GM18502 (cell line): ENCODE measurements at regions not wholly inside any gene's neighbourhood (a gene's known extent, or its start where the extent isn't known, plus 50 kb on each side); places are given as distances from the start of the nearest gene placed in this dataset.
"Not testable (repeated sequence)": the region's sequence is repeated elsewhere in the genome, so short reads cannot be mapped to it uniquely, and the experiment has no call there.

ENCODE experiments used
- ATAC-seq: cut with Tn5 transposase; IDR thresholded peaks from one replicate; pipeline ENCODE4 v1.9.1; 2021; ENCODE audit warnings: mild to moderate bottlenecking; ENCODE audit not compliant: unreplicated experiment, poor library complexity

DNA sequence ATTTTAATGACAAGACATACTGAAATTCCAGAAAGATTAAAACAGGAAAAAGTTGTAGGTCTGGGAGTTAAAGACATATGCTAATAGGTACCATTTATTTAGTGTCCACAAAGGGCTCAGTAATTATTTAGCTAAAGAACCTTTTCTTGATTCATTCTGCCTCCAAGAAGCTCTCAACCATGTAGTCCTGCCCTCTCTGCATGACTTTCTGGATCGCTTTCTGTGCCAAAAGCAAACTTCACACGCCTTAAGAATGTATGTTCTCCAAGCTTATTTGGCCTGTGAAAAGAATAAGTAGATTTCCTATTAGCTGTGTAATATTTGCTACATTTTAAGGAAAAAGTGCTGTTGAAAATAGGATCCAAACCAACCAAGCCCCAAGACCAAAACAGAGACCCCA lies 291.7 kb downstream of the C12orf75 start:
- no peak for ATAC-seq

DNA sequence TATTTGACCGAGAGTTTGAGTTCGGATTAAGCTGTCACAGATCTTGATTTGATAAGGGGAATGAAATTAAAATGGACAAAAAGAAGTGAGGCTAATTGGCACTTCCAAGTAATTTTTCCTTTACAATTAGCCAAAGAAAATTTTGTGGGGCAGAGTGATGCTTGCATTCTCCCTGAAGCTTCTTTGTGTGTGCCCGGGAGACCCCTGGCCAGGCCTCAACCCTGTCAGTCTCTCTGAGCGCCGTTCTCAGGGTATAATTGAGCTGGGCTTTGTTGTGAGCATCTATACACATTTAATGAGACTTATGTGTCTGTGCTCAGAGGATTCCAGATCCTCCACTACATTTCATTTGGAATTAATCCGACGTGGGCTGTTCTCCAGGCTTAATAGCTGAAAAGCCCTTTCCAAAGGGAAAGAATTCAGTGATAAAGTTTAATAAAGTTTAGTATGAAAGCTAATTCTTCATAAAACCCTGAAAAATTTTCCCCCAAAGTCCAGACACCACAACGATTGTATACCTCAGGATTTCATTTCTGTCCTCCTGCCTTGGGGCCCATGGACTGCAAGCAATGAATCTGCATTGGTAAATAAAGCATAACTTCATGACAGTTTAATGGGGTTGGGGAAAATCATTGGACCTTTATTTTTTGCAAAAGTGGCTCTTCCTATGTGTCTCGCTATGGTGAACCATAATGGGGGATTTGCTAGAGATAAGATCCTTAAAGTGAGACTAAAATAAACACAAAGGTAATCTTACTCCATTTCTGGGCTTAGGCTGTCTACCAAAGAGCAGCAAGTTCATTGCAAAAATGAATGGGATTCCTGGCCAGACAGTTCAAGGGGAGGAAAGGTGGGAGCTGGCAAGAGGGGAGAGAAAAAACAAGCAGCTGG lies 292.6 kb downstream of the C12orf75 start:
- no peak for ATAC-seq

DNA sequence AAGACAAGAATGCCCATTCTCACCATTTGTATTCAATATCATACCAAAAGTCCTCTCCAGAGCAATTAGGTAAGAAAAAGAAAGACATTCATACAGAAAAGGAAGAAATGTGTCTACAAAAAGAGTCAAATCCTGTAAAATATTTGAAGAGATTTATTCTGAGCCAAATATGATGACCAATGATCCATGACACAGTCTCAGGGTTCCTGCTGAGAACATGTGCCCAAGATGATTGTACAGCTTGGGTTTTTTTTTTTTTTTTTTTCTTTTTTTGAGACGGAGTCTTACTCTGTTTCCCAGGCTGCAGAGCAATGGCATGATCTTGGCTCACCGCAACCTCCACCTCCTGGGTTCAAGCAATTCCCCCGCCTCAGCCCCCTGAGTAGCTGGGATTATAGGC lies 296.2 kb downstream of the C12orf75 start:
- no peak for ATAC-seq

DNA sequence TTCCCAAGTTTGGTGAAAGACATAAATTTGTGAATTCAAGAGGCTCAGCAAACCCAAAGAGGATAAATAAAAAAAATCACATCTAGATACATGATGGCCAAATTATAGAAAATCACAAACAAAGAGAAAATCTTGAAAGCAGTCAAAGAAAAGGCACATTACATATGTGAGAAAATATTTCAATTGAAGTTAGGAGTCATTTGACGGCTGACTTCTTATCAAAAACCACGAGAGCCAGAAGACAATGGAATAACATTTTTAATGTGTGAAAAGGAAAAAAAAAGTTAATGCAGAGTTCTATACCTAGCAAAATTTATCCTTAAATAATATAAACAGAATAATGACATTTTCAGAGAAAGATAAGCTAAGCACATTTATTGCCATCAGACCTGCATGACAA lies 307.0 kb downstream of the C12orf75 start:
- ATAC-seq = no peak

DNA sequence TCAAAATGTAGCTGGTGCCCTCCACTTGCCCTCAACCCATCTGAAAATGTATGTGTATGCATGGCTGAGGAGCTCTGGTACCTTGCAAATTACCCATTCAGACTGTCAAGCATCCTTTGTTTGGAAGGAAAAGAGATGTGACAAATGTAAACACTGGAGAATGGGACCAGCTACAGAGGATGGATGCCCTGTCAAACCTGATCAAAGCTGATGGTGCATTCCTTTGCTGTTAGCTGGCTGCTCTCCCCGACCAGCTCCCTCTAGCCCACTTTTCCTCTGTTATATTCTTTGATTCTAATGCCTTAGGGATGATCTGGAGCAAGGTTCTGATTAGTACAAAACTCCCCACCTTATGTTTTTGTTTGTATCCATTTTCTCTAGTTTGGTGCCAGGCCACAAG lies 310.3 kb downstream of the C12orf75 start:
- no peak for ATAC-seq

DNA sequence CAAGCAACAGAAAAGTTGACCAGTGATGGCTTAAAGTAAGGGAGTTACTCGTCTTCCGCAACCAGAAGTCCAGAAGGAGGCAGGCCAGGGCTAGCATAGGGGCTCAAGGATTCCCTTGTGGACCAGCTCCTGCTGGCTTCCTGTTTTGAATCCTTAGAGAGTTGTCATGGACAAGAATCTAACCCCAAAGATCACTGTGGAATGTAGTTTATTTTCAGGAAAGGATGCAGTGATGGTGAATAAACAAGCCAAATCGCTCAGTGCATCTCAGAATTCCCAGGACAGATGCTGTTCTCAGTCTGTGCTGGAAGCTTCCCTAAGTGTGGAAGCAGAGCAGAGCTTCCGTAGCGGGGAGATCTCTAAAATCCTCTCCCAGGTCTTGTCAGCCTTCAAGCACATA lies 311.3 kb downstream of the C12orf75 start:
- ATAC-seq = no peak

DNA sequence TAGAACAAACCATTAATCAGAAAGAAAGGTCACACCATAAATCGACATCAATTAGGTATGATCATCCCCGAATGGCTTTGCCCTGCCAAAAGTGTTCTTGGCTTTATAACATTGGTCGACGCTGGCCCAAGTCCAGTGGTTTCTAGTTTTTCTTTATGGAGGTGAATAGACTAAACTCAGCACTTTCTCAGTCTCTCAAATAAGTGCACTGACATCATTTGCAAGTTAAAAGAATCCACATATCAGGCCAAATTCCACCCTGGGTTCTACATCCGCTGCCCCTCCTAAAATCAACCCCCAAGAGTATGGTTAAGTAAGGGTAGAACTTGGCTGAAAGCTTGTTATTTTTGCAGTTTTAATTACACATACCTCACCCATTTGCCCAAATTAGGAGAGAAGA lies 314.3 kb downstream of the C12orf75 start:
- ATAC-seq = no peak

DNA sequence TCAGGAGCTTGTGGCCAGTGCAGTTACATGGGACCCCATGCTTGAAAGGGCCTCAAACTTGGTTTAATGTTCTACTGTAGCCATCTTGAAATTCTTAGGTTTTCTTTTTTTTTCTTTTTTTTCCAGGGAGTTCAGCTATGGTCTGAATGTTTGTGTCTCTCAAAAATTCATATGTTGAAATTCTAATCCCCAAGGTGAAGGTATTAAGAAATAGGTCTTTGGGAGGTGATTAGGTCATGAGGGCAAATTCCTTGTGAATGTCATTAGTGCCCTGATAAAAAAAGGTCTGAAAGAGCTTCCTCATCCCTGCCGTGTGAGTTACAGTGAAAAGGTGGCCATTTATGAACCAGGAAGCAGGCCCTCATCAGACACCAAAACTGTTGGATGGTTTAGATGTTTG lies 324.1 kb downstream of the C12orf75 start:
- no peak for ATAC-seq

DNA sequence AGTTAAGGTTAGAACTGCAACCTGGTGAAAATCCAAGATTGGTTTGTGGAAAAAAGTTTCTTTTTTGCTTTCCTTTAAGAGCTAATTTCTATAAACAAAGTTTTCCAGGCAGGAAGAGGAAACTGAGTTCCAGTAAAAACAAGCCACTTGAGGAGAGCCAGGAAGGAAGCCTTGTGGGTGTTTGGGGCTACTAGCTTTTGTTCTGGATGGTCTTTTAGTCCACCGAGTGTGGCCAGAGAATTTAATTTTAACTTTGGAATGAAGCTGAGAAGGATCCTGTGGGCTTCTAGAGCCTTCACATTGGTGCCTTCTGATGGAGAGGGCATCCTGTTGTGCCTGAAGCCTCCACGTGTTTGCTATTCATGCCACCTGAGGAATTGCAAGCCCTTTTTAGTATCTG lies 327.9 kb downstream of the C12orf75 start:
- no peak for ATAC-seq

DNA sequence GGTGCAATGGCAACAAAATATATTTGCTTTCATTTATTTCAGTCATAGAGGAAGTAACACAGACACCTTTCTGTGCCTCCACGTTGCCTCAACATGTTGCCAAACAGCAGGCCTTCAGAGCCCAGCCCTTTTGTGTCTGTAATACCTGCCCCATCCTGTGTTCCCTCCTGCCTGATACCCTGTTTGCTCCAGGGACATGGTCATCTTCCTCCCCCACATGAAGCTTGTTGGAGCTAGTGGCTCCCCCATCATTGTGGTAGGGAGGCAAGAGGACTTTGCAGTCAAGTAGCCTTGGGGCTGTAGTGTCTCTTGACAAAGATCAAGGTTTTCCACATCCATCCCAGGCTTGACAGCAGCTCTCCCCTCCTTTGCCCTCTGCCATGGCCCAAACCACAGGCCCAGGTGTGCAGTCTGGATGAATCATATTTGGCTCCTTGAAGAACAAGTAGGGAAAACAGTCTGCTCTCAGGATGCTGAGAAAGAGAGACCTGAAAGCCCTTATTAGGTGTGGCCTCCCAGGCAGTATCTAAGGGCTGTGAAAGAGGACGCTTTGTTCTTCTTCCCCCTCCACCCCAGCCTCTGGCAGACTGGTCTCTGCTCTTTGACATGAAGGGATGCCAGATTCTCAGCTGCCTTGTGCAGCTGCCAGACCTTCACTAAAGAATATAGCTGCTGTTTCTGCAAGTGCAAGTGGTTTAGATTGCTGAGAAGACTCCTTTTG lies 329.0 kb downstream of the C12orf75 start:
- no peak for ATAC-seq

DNA sequence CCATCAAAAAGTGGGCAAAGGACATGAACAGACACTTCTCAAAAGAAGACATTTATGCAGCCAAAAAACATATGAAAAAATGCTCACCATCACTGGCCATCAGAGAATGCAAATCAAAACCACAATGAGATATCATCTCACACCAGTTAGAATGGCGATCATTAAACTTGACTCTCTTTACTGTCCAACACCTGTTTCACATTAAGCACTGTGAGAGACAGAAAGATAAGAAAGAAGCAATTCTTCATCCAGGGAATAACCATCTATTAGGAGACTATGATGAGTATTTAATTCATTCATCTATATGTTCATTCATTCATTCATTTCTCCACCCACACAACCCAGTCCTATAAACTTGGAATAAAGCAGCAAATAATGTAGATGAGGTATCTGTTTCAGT lies 334.3 kb downstream of the C12orf75 start:
- not testable (repeated sequence) for ATAC-seq

DNA sequence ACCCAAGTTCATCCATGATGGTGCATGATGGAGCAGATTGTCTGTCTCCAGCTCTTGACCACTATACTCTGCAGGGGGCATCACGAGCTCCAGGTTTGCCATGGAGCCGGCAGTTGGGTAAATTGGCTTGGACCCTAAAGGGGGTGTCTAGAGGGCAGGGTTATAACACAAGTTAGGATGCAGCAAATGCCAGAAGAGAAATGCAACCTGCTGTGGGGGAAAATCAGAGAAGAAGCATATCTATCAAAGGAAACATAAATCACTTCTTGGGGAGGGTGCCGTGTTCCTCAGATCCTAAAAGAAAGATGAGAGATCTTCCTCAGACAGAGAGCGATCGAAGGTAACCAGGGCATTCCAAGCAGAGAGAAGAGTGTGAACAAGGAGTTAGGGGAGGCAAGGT lies 334.9 kb downstream of the C12orf75 start:
- no peak for ATAC-seq

DNA sequence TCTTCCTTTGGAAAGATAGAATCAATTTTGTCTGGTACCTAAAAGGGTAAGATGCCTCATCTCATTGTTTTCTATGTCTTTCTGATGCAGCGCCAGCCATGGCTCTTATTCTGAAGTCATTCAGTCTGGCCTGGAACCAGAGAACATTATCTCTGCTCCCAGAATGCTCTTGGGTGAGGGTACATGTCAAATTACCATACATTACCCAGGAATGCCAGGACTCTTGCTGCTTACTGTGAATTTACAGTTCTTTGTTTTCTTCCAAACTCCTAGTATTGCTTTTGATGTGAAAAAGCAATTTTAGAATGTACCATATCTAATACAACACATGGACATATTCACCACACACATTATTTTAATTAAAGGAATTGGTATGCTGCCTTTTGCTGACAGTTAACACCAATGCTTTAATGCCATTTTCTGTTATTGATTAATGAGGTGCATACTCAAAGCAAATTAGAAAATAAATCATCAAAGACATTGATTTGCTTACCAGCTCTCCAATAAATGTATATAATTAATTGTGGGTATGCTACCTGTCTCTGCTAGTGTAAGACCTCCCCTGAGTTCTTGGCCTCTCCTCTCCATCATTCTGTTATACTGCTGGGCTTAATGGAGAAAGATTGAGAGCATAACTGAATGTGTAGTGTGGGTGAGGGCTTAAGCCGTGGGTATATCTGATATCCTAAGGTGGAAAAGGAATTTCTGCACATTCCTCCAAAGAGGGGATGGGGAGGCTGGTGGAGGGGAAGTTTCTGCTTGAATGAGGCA lies 337.7 kb downstream of the C12orf75 start:
- no peak for ATAC-seq

DNA sequence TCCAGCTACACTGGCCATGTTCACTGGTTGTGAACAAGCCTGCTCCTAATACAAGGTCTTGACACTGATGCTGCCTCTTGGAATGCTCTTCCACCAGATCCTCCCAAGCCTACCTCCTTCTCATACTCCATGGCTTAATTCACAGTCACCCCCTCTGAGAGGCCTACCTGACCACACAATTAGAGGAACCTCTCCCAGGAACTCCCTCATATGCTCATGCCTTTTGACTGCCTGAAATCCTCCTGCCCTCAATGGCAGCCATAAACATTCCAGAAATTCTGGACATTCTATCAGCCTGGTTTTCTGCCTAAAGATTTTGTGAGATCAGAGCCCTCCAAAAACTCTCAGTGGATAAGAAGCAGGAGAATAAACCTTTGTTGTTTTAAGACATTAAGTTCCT lies 340.2 kb downstream of the C12orf75 start:
- no peak for ATAC-seq

DNA sequence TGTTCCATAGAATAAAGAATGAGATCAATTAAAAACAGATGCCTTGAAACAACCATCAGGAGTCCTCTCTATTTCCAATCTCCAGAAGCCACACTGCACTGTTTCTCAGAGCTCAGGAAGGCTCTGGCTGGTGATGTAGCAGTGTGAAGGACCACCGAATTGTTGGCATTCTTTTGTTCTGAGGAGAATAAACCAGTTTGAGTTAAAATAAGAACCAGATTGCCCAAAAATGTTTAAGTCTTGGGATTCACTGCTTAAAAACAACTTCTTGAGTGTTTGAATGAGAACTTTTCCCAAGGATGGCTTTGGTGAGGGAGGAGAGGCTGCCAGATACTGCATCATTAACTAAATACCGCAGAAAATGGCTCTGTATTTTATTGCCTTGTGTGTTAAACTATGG lies 341.2 kb downstream of the C12orf75 start:
- ATAC-seq = no peak

DNA sequence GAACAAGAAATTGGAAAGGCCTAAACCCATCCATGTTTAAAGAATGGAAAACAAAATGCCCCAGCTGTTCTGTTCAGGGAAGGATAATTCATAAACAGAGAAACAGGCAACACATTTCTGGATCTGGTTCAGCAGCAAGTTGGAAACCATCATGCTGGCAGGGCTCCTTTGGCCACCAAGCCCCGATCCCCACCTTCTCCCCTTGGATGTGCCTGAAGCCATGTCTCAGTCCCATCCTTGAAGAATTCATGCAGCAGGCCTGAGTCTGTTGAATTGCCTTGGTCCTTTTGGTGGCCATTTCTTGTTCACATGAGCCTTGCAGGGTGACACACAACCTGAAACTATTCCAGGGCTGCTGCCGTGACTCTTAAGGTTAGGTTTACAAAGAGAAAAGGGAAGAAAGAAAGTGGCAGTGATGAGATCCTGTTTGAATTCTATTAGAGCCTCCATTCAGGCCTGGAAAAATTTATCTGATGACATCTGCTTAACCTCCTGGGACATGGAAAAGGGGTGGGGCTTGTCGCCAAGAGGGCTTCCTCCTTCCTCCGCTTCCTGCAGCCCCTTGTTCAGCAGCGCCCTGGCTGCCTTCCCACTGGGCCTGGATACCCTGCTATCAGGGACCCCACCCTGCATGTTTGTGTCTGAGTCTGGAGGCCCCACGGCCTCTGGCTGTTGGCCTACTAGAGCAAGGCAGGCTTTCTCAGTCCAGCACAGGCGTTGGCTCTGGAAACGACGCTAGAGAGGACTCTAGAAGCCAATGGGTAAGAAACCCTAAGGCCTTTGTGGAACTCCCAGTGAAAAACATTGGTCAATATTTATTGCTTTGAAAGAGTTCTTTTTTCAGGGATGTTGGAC lies 341.9 kb downstream of the C12orf75 start:
- no peak for ATAC-seq

DNA sequence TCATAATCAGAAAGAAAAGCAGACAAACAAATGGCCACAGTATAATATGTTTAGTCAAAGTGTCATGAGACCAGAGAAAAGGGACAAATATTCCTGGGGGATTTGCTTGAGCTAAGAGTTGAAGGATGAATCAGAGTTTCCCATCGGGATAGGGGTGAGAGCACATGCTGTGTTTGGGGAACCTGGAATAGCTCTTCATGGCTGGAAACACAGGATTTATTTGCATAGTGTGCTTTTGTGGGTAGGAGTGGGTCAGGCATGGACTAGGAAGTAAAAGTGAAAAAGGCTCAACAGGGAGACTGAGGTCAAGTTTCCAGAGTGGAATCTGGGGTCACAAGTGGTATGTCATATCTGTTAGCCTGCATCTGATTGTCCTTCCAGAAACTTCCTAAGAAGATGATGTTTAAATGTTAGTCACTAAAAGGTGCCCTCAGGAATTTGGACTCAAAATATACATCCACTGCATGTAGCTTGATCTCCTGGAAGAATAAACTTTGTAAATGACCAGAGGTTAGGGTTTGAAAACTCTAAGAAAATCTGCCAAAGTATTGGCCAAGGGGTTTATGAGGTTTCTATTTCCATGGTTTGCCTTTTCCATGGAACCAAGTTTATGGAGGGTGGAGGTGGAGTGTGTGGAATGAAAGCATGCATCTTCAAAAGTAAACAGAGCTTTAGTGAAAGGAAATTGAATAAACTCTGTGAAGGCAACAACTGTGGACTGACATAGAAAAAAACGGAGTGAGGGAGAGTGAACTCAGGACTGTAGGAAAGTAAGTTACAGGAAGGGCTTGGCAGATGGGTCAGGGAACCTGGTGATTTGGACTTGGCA lies 344.6 kb downstream of the C12orf75 start:
- no peak for ATAC-seq

DNA sequence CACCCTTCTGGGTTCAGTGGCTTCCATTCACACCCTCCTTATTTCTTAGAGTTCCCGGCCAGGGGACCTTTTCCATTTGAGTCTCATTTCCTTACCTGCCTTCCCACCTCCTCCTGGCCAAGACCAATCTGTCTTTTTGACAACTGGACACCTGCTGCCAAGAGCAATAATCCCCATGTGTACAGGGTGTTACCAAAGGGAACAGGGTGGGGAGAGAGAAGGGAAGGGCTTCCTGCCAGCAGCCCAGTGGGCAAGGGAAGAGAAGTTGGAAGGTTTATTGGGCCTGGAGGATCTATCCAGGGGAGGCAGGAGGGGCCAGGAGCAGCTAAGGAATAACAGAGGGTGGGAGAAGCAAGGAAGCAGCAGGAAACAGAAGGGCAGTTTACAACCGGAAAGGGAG lies 346.2 kb downstream of the C12orf75 start:
- ATAC-seq = no peak

DNA sequence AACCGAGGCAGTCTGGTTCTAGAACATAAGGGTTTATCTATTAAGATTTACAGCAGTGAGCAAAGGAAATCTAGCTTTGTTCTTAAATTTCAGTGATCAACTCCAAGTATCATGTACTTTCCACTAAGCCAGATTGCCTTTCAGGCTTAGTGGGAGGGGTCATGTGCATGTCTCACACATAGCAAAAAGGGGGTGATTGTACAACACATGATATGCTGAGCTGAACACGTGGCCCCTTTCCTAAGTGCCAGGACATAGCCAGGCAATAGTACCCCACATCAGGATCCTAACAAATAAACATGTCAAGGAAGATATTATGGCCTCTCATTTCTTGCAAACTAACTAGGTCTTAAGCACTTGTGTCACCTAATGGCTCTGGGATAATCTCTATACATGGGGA lies 347.2 kb downstream of the C12orf75 start:
- ATAC-seq = no peak
